SU-DHL-6 (cell line): ENCODE measurements at regions not wholly inside any gene's neighbourhood (a gene's known extent, or its start where the extent isn't known, plus 50 kb on each side); places are given as distances from the start of the nearest gene placed in this dataset.

Experiments
- H2AFZ ChIP-seq: fragments of 200-600 bp; sonication (generic); 2 replicates; pipeline ENCODE4 v1.6.1; 2014; ENCODE audit warnings: low read depth, mild to moderate bottlenecking, moderate library complexity, mixed read lengths, antibody characterized with exemption, low read length; ENCODE audit not compliant: severe bottlenecking
- H3F3A ChIP-seq: fragments of 200-600 bp; shearing (Covaris generic); 2 replicates; pipeline ENCODE4 v1.6.0; 2016; ENCODE audit warnings: antibody characterized with exemption, mild to moderate bottlenecking; ENCODE audit not compliant: insufficient read depth
- H3K27ac ChIP-seq: fragments of 200-600 bp; sonication (generic); 2 replicates; pipeline ENCODE4 v1.5.1; 2016; ENCODE audit warnings: low read depth, mild to moderate bottlenecking, low read length, moderate library complexity, mixed read lengths
- H3K27me3 ChIP-seq: fragments of 200-600 bp; sonication (generic), shearing (Covaris generic); 2 replicates; pipeline ENCODE4 v1.6.0; 2014; ENCODE audit warnings: mild to moderate bottlenecking, low read length
- H3K36me3 ChIP-seq: fragments of 200-600 bp; sonication (generic); 2 replicates; pipeline ENCODE4 v1.6.1; 2014; ENCODE audit warnings: mild to moderate bottlenecking, low read length, mixed read lengths
- H3K4me2 ChIP-seq: fragments of 300-600, 200-600 bp; shearing (Covaris generic), sonication (generic); 2 replicates; pipeline ENCODE4 v1.6.0; 2014; ENCODE audit warnings: low read length, low read depth, mild to moderate bottlenecking; ENCODE audit not compliant: poor library complexity, severe bottlenecking
- H3K4me3 ChIP-seq: fragments of 200-600 bp; sonication (generic); 2 replicates; pipeline ENCODE4 v1.5.1; 2014; ENCODE audit warnings: antibody characterized with exemption, low read length, mild to moderate bottlenecking, mixed read lengths; ENCODE audit not compliant: insufficient read depth, poor library complexity, severe bottlenecking
- H3K79me2 ChIP-seq: fragments of 200-600 bp; sonication (generic); 2 replicates; pipeline ENCODE4 v1.6.1; 2014; ENCODE audit warnings: mild to moderate bottlenecking, low read length, moderate library complexity; ENCODE audit not compliant: insufficient read depth
- H3K9ac ChIP-seq: fragments of 200-600 bp; sonication (generic); 2 replicates; pipeline ENCODE4 v1.7.0; 2014; ENCODE audit warnings: mild to moderate bottlenecking, low read length
- H3K9me2 ChIP-seq: fragments of 200-600 bp; sonication (generic); replicated peaks from 2 replicates; pipeline ENCODE4 v1.6.1; 2014; ENCODE audit warnings: low read length; ENCODE audit not compliant: insufficient read depth
- H3K9me3 ChIP-seq: fragments of 200-600 bp; sonication (generic); 2 replicates; pipeline ENCODE4 v1.6.1; 2014; ENCODE audit warnings: low read length, mixed read lengths; ENCODE audit not compliant: insufficient read depth
- H4K20me1 ChIP-seq: fragments of 200-600 bp; sonication (generic); 2 replicates; pipeline ENCODE4 v1.6.1; 2014; ENCODE audit warnings: low read depth, mild to moderate bottlenecking, antibody characterized with exemption, low read length, moderate library complexity, mixed read lengths
- CTCF ChIP-seq: fragments of 200-600 bp; sonication (generic); IDR thresholded peaks from one replicate; pipeline ENCODE4 v1.5.1; 2017; ENCODE audit warnings: antibody characterized with exemption, mild to moderate bottlenecking, low read length, moderate library complexity; ENCODE audit not compliant: insufficient read depth, poor library complexity, severe bottlenecking
- EZH2phosphoT487 ChIP-seq: fragments of 200-600 bp; sonication (generic), shearing (Covaris generic); conservative IDR thresholded peaks from 2 replicates; pipeline ENCODE4 v1.6.1; 2018; ENCODE audit warnings: mild to moderate bottlenecking, antibody characterized with exemption, low read length, moderate library complexity, mixed read lengths

GRCh38 chr3:15892311-15893227 lies 94.8 kb upstream of the ANKRD28 start:
- no peaks in the 10 kb centered on the region for H3K79me2 ChIP-seq
- H3F3A ChIP-seq = no peaks in the 10 kb centered on the region
- TF ChIP-seq CTCF (no peak), EZH2phosphoT487 (no peak)
- no peaks in the 10 kb centered on the region for H3K36me3 ChIP-seq
- H2AFZ ChIP-seq = no peak overlapping the region
- H3K4me2 ChIP-seq = no peak overlapping the region
- no peaks in the 10 kb centered on the region for H4K20me1 ChIP-seq
- no peak overlapping the region for H3K9ac ChIP-seq
- no peaks in the 10 kb centered on the region for H3K27me3 ChIP-seq
- no peaks in the 10 kb centered on the region for H3K9me3 ChIP-seq
- H3K9me2 ChIP-seq = no peaks in the 10 kb centered on the region
- H3K4me3 ChIP-seq = no peak overlapping the region
- no peak overlapping the region for H3K27ac ChIP-seq

GRCh38 chr3:15894382-15894781 lies 96.6 kb upstream of the ANKRD28 start:
- no peaks in the 10 kb centered on the region for H3K36me3 ChIP-seq
- no peak overlapping the region for H3K4me3 ChIP-seq
- H4K20me1 ChIP-seq = no peaks in the 10 kb centered on the region
- H3F3A ChIP-seq = no peaks in the 10 kb centered on the region
- TF ChIP-seq EZH2phosphoT487 (no peak), CTCF (no peak)
- H3K4me2 ChIP-seq = no peak overlapping the region
- H3K79me2 ChIP-seq = no peaks in the 10 kb centered on the region
- no peaks in the 10 kb centered on the region for H3K27me3 ChIP-seq
- no peak overlapping the region for H3K27ac ChIP-seq
- H3K9me2 ChIP-seq = no peaks in the 10 kb centered on the region
- no peak overlapping the region for H2AFZ ChIP-seq
- no peaks in the 10 kb centered on the region for H3K9me3 ChIP-seq
- no peak overlapping the region for H3K9ac ChIP-seq

- Histone ChIP-seq H2AFZ (no peak overlapping the region), H3K36me3 (no peaks in the 10 kb centered on the region), H3K9me3 (no peaks in the 10 kb centered on the region), H3K4me2 (no peak overlapping the region), H3K4me3 (no peak overlapping the region), H3K27me3 (no peaks in the 10 kb centered on the region), H4K20me1 (no peaks in the 10 kb centered on the region), H3K9me2 (no peaks in the 10 kb centered on the region), H3K79me2 (no peaks in the 10 kb centered on the region), H3K9ac (no peak overlapping the region), H3K27ac (no peak overlapping the region), H3F3A (no peaks in the 10 kb centered on the region)
- no peak for TF ChIP-seq CTCF
- TF ChIP-seq EZH2phosphoT487 = no peak
These were observed 98.7 kb upstream of the ANKRD28 start for GRCh38 chr3:15896500-15896899.
